Liver (tissue), 3 donors: ENCODE measurements at regions not wholly inside any gene's neighbourhood (a gene's known extent, or its start where the extent isn't known, plus 50 kb on each side); places are given as distances from the start of the nearest gene placed in this dataset.
"Not testable (repeated sequence)": the region's sequence is repeated elsewhere in the genome, so short reads cannot be mapped to it uniquely, and the experiment has no call there.

Experiments used
- CTCF ChIP-seq: fragments of 150-350 bp; IDR thresholded peaks from 2 replicates; pipeline ENCODE4 v1.5.1; 2017; ENCODE audit warnings: improper control_type of control experiment, low read depth, low read length; ENCODE audit not compliant: missing input control
- GABPA ChIP-seq, 2 donors: IDR thresholded peaks in 1 of 2; conservative IDR thresholded peaks in 1 of 2; 2 replicates each; pipeline ENCODE4 v1.6.1; 2016; ENCODE audit warnings: antibody characterized with exemption in 2 of 2, mild to moderate bottlenecking in 1 of 2, moderate library complexity in 1 of 2
- HNF4G ChIP-seq: IDR thresholded peaks from 2 replicates; pipeline ENCODE4 v1.6.1; 2016; ENCODE audit warnings: antibody characterized with exemption
- RAD21 ChIP-seq, 2 donors: IDR thresholded peaks; 2 replicates each; pipeline ENCODE4 v1.6.1; 2016; ENCODE audit warnings: antibody characterized with exemption in 2 of 2, mild to moderate bottlenecking in 2 of 2
- REST ChIP-seq: IDR thresholded peaks from 2 replicates; pipeline ENCODE4 v1.6.1; 2016; ENCODE audit warnings: antibody characterized with exemption, mild to moderate bottlenecking
- TAF1 ChIP-seq: conservative IDR thresholded peaks from 2 replicates; pipeline ENCODE4 v1.6.1; 2016; ENCODE audit warnings: antibody characterized with exemption, mild to moderate bottlenecking
- YY1 ChIP-seq: IDR thresholded peaks from 2 replicates; pipeline ENCODE4 v1.6.1; 2016; ENCODE audit warnings: antibody characterized with exemption, mild to moderate bottlenecking
- TF ChIP-seq, protein P1 (sequence below): IDR thresholded peaks from 2 replicates; pipeline ENCODE4 v1.6.1; 2016; ENCODE audit warnings: antibody characterized with exemption
- TF ChIP-seq, protein P2 (sequence below): IDR thresholded peaks from 2 replicates; pipeline ENCODE4 v1.6.1; 2016; ENCODE audit warnings: antibody characterized with exemption
- donor health status: healthy.
- donor health status: healthy.

- TF ChIP-seq, protein P1, sequence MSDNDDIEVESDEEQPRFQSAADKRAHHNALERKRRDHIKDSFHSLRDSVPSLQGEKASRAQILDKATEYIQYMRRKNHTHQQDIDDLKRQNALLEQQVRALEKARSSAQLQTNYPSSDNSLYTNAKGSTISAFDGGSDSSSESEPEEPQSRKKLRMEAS = not testable (repeated sequence)
- TF ChIP-seq RAD21 (IDR thresholded peaks at IDR 0.05); CTCF; HNF4G; TAF1; YY1; GABPA (IDR thresholded peaks at IDR 0.05 in 1 of 2, conservative IDR thresholded peaks at IDR 0.05 in 1 of 2); REST: not testable (repeated sequence)
- TF ChIP-seq, protein P2, sequence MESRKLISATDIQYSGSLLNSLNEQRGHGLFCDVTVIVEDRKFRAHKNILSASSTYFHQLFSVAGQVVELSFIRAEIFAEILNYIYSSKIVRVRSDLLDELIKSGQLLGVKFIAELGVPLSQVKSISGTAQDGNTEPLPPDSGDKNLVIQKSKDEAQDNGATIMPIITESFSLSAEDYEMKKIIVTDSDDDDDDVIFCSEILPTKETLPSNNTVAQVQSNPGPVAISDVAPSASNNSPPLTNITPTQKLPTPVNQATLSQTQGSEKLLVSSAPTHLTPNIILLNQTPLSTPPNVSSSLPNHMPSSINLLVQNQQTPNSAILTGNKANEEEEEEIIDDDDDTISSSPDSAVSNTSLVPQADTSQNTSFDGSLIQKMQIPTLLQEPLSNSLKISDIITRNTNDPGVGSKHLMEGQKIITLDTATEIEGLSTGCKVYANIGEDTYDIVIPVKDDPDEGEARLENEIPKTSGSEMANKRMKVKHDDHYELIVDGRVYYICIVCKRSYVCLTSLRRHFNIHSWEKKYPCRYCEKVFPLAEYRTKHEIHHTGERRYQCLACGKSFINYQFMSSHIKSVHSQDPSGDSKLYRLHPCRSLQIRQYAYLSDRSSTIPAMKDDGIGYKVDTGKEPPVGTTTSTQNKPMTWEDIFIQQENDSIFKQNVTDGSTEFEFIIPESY = not testable (repeated sequence)
Observed at GRCh38 chr16:29262725-29263124, 143.8 kb downstream of the NPIPB11 start.
